Epidermal melanocyte (primary cell): ENCODE measurements at regions not wholly inside any gene's neighbourhood (a gene's known extent, or its start where the extent isn't known, plus 50 kb on each side); places are given as distances from the start of the nearest gene placed in this dataset.

Experiments used
- DNase-seq: peaks from one replicate; pipeline ENCODE4 v3.0.0; 2011; ENCODE audit warnings: low spot score; ENCODE audit not compliant: insufficient read length

- DNase-seq = no peak
These were observed 114.4 kb upstream of the ZNF366 start for GRCh38 chr5:72621576-72621975.

- no peak for DNase-seq
These were observed 112.5 kb upstream of the ZNF366 start for GRCh38 chr5:72619677-72620076.

- no peak for DNase-seq
These were observed 112.0 kb upstream of the ZNF366 start for GRCh38 chr5:72619251-72619650.

- DNase-seq = no peak
These were observed 111.5 kb upstream of the ZNF366 start for GRCh38 chr5:72618708-72619107.

GRCh38 chr5:72615061-72615460 lies 107.9 kb upstream of the ZNF366 start:
- DNase-seq = no peak

GRCh38 chr5:72613515-72613914 lies 106.3 kb upstream of the ZNF366 start:
- no peak for DNase-seq

GRCh38 chr5:72612810-72613209 lies 105.6 kb upstream of the ZNF366 start:
- no peak for DNase-seq

GRCh38 chr5:72611118-72611730 lies 104.0 kb upstream of the ZNF366 start:
- peak; percentile 50 for DNase-seq

GRCh38 chr5:72608926-72609325 lies 101.7 kb upstream of the ZNF366 start:
- no peak for DNase-seq

GRCh38 chr5:72608297-72608696 lies 101.1 kb upstream of the ZNF366 start:
- no peak for DNase-seq

- no peak for DNase-seq
These were observed 100.2 kb upstream of the ZNF366 start for GRCh38 chr5:72607381-72607780.

GRCh38 chr5:72606525-72606924 lies 99.3 kb upstream of the ZNF366 start:
- no peak for DNase-seq

GRCh38 chr5:72605632-72606031 lies 98.4 kb upstream of the ZNF366 start:
- no peak for DNase-seq

GRCh38 chr5:72604798-72605154 lies 97.6 kb upstream of the ZNF366 start:
- DNase-seq = no peak

GRCh38 chr5:72604111-72604797 lies 97.0 kb upstream of the ZNF366 start:
- no peak for DNase-seq

GRCh38 chr5:72602696-72603685 lies 95.8 kb upstream of the ZNF366 start:
- DNase-seq = no peak

- no peak for DNase-seq
These were observed 94.7 kb upstream of the ZNF366 start for GRCh38 chr5:72601861-72602260.

GRCh38 chr5:72600391-72600981 lies 93.3 kb upstream of the ZNF366 start:
- peak; percentile 57 for DNase-seq

- no peak for DNase-seq
These were observed 92.5 kb upstream of the ZNF366 start for GRCh38 chr5:72599519-72600370.

GRCh38 chr5:72599065-72599433 lies 91.8 kb upstream of the ZNF366 start:
- no peak for DNase-seq
